ENCODE measurements at regions not wholly inside any gene's neighbourhood (a gene's known extent, or its start where the extent isn't known, plus 50 kb on each side); places are given as distances from the start of the nearest gene placed in this dataset.

DNA sequence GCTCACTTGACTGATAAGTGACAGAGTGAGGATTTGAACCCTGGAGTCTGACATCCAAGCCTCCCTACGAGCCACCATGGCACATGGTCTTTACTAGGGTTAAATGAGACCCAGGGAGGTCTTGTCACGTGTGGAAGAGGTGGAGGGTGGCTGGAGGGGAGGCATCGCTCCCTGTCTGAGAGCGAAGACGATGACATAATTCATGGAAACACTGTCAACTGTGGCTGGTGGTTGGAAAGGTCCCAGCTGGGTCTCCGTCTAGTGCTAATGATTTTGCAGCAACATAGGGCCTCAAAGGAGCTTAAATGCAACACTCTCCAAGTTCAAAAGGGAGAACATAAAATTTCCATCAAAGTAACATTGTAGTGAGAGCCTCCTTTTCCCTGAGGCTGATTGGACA is 99.9 kb upstream of the BAIAP2L1 start:
- TF ChIP-seq EZH2 (optimal IDR thresholded peaks at IDR 0.05; ENCODE audit: low read depth, low read length) (no peak), EZH2phosphoT487 (IDR thresholded peaks at IDR 0.05; ENCODE audit: low read length) (no peak)
- TF ChIP-seq, protein P1, sequence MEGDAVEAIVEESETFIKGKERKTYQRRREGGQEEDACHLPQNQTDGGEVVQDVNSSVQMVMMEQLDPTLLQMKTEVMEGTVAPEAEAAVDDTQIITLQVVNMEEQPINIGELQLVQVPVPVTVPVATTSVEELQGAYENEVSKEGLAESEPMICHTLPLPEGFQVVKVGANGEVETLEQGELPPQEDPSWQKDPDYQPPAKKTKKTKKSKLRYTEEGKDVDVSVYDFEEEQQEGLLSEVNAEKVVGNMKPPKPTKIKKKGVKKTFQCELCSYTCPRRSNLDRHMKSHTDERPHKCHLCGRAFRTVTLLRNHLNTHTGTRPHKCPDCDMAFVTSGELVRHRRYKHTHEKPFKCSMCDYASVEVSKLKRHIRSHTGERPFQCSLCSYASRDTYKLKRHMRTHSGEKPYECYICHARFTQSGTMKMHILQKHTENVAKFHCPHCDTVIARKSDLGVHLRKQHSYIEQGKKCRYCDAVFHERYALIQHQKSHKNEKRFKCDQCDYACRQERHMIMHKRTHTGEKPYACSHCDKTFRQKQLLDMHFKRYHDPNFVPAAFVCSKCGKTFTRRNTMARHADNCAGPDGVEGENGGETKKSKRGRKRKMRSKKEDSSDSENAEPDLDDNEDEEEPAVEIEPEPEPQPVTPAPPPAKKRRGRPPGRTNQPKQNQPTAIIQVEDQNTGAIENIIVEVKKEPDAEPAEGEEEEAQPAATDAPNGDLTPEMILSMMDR (IDR thresholded peaks at IDR 0.05; ENCODE audit: low read length): no peak

Measured in MM.1S (cell line).